Natural killer cell (primary cell): ENCODE measurements at regions not wholly inside any gene's neighbourhood (a gene's known extent, or its start where the extent isn't known, plus 50 kb on each side); places are given as distances from the start of the nearest gene placed in this dataset.

ENCODE experiments used
- ATAC-seq, 3 donors: fragments of 150-1000 bp in 2 of 3; fragments of 200-7000 bp in 1 of 3; cut with Tn5 transposase; 1 replicate in 1 of 3; 2 replicates in 2 of 3; pipeline ENCODE4 v1.10.0; 2021; ENCODE audit warnings: mild to moderate bottlenecking in 2 of 3, moderate library complexity in 2 of 3
- DNase-seq, 2 donors: peaks; one replicate each; pipeline versions ENCODE4 v3.0.0 to v3.0.0-alpha.2; 2013 to 2021; ENCODE audit warnings: mixed read lengths in 1 of 2
- H3K27ac ChIP-seq: one replicate; pipeline ENCODE4 v1.5.1; 2013; ENCODE audit warnings: mild to moderate bottlenecking, low read length
- H3K27me3 ChIP-seq: one replicate; pipeline ENCODE4 v1.6.1; 2013; ENCODE audit warnings: low read length; ENCODE audit not compliant: control insufficient read depth, insufficient read depth
- H3K36me3 ChIP-seq: one replicate; pipeline ENCODE4 v1.6.1; 2013; ENCODE audit warnings: low read length; ENCODE audit not compliant: control insufficient read depth, insufficient read depth
- H3K4me1 ChIP-seq: one replicate; pipeline ENCODE4 v1.6.1; 2013; ENCODE audit warnings: low read length; ENCODE audit not compliant: control insufficient read depth, insufficient read depth
- H3K4me3 ChIP-seq: one replicate; pipeline ENCODE4 v1.5.1; 2013; ENCODE audit warnings: low read length
- H3K9me3 ChIP-seq: one replicate; pipeline ENCODE4 v1.6.1; 2013; ENCODE audit warnings: low read length; ENCODE audit not compliant: control insufficient read depth, insufficient read depth
- H3K27ac Mint-ChIP-seq, 2 donors: one replicate each; pipeline ENCODE4 v1.8.0; 2022; ENCODE audit warnings: mild to moderate bottlenecking in 2 of 2, mixed read lengths in 2 of 2, moderate library complexity in 1 of 2
- H3K27me3 Mint-ChIP-seq, 2 donors: one replicate each; pipeline ENCODE4 v1.8.0; 2022; ENCODE audit warnings: low read depth in 2 of 2, mixed read lengths in 2 of 2
- H3K36me3 Mint-ChIP-seq: one replicate; pipeline ENCODE4 v1.8.0; 2022; ENCODE audit warnings: mixed read lengths
- H3K4me1 Mint-ChIP-seq, 2 donors: one replicate each; pipeline ENCODE4 v1.8.0; 2022; ENCODE audit warnings: mixed read lengths in 2 of 2
- H3K4me3 Mint-ChIP-seq: one replicate; pipeline ENCODE4 v1.8.0; 2022; ENCODE audit warnings: mild to moderate bottlenecking, moderate library complexity, mixed read lengths
- H3K9me3 Mint-ChIP-seq, 2 donors: one replicate each; pipeline ENCODE4 v1.8.0; 2022; ENCODE audit warnings: mixed read lengths in 2 of 2
- CTCF ChIP-seq: fragments of 200-600 bp; IDR thresholded peaks from one replicate; pipeline ENCODE4 v1.8.0; 2022; ENCODE audit warnings: antibody characterized with exemption
- WGBS: methylation state at CpG from one replicate; pipeline ENCODE4 v1.1.7; 2013; ENCODE audit warnings: missing lambda C conversion rate; ENCODE audit not compliant: insufficient coverage; 5-methylcytosine and 5-hydroxymethylcytosine counted together
- intact Hi-C: fragments of 100-400 bp; cut with micrococcal nuclease; formaldehyde crosslinking; loops from one replicate; pipeline ENCODE4 v1.14.2; 2022

GRCh38 chr6:113405326-113406047 lies 451.7 kb upstream of the MARCKS start:
- Mint-ChIP-seq H3K4me1 (no peaks in the 10 kb centered on the region), H3K9me3 (peaks cover 6 to 11% of the 10 kb centered on the region in 2 donors), H3K36me3 (no peaks in the 10 kb centered on the region), H3K27ac (no peak overlapping the region), H3K4me3 (no peak overlapping the region), H3K27me3 (no peaks in the 10 kb centered on the region)
- no peak for DNase-seq
- intact Hi-C loops, result no loop called here
- no peak for TF ChIP-seq CTCF
- H3K4me1 ChIP-seq, result no peaks in the 10 kb centered on the region
- no peaks in the 10 kb centered on the region for H3K9me3 ChIP-seq
- ATAC-seq, result no peak
- H3K27ac ChIP-seq, result no peak overlapping the region
- H3K4me3 ChIP-seq, result no peak overlapping the region
- no peaks in the 10 kb centered on the region for H3K36me3 ChIP-seq
- no peaks in the 10 kb centered on the region for H3K27me3 ChIP-seq

GRCh38 chr6:113406048-113406695 lies 451.0 kb upstream of the MARCKS start:
- H3K4me1 Mint-ChIP-seq, result no peaks in the 10 kb centered on the region
- TF ChIP-seq CTCF, result no peak
- H3K4me1 ChIP-seq, result no peaks in the 10 kb centered on the region
- H3K9me3 Mint-ChIP-seq, result peaks cover 6 to 12% of the 10 kb centered on the region in 2 donors
- no peaks in the 10 kb centered on the region for H3K36me3 ChIP-seq
- DNase-seq (no peak), ATAC-seq (no peak)
- H3K27me3 ChIP-seq, result no peaks in the 10 kb centered on the region
- H3K4me3 ChIP-seq, result no peak overlapping the region
- no peak overlapping the region for H3K4me3 Mint-ChIP-seq
- H3K9me3 ChIP-seq, result no peaks in the 10 kb centered on the region
- intact Hi-C loops, result no loop called here
- no peak overlapping the region for H3K27ac Mint-ChIP-seq
- no peaks in the 10 kb centered on the region for H3K27me3 Mint-ChIP-seq
- H3K36me3 Mint-ChIP-seq, result no peaks in the 10 kb centered on the region
- WGBS, result 78% methylated on average over 4 of the region's 4 CpGs
- H3K27ac ChIP-seq, result no peak overlapping the region

GRCh38 chr6:113411011-113411410 lies 446.1 kb upstream of the MARCKS start:
- intact Hi-C loops, result no loop called here
- Mint-ChIP-seq H3K4me3 (no peak overlapping the region), H3K27ac (no peak overlapping the region), H3K9me3 (peaks cover 2 to 9% of the 10 kb centered on the region in 2 donors), H3K4me1 (no peaks in the 10 kb centered on the region), H3K36me3 (no peaks in the 10 kb centered on the region), H3K27me3 (no peaks in the 10 kb centered on the region)
- Histone ChIP-seq H3K36me3 (no peaks in the 10 kb centered on the region), H3K4me3 (no peak overlapping the region), H3K27ac (no peak overlapping the region), H3K9me3 (no peaks in the 10 kb centered on the region), H3K27me3 (no peaks in the 10 kb centered on the region), H3K4me1 (no peaks in the 10 kb centered on the region)
- ATAC-seq, result no peak
- no peak for TF ChIP-seq CTCF
- no peak for DNase-seq
